Fibroblast of mammary gland (primary cell): ENCODE measurements at regions not wholly inside any gene's neighbourhood (a gene's known extent, or its start where the extent isn't known, plus 50 kb on each side); places are given as distances from the start of the nearest gene placed in this dataset.
"Not testable (repeated sequence)": the region's sequence is repeated elsewhere in the genome, so short reads cannot be mapped to it uniquely, and the experiment has no call there.

ENCODE experiments used
- DNase-seq: peaks from one replicate; pipeline ENCODE4 v3.0.0-alpha.2; 2010; ENCODE audit warnings: low read depth
- H3K4me3 ChIP-seq: 2 replicates; pipeline ENCODE4 v1.5.1; 2011; ENCODE audit warnings: low read depth, mild to moderate bottlenecking, low read length, moderate library complexity; ENCODE audit not compliant: control insufficient read depth
- CTCF ChIP-seq: conservative IDR thresholded peaks from 2 replicates; pipeline ENCODE4 v1.5.1; 2011; ENCODE audit warnings: low read depth, low read length, inconsistent platforms; ENCODE audit not compliant: control insufficient read depth, insufficient read depth

- peak; percentile 25 for DNase-seq
- no peak for TF ChIP-seq CTCF
- H3K4me3 ChIP-seq: no peak overlapping the region
Observed at GRCh38 chr7:69204943-69205342, 393.3 kb upstream of the AUTS2 start.

- H3K4me3 ChIP-seq: no peak overlapping the region
- no peak for TF ChIP-seq CTCF
- no peak for DNase-seq
Observed at GRCh38 chr7:69205581-69205980, 392.7 kb upstream of the AUTS2 start.

GRCh38 chr7:69208276-69208675 is 390.0 kb upstream of the AUTS2 start:
- H3K4me3 ChIP-seq: no peak overlapping the region
- no peak for TF ChIP-seq CTCF
- no peak for DNase-seq

GRCh38 chr7:69208848-69209247 is 389.4 kb upstream of the AUTS2 start:
- no peak for TF ChIP-seq CTCF
- no peak for DNase-seq
- no peak overlapping the region for H3K4me3 ChIP-seq

GRCh38 chr7:69211336-69211735 is 386.9 kb upstream of the AUTS2 start:
- H3K4me3 ChIP-seq: no peak overlapping the region
- no peak for DNase-seq
- TF ChIP-seq CTCF: no peak

- no peak for DNase-seq
- TF ChIP-seq CTCF: no peak
- no peak overlapping the region for H3K4me3 ChIP-seq
Observed at GRCh38 chr7:69211739-69212138, 386.5 kb upstream of the AUTS2 start.

GRCh38 chr7:69213878-69214277 is 384.4 kb upstream of the AUTS2 start:
- no peak for DNase-seq
- H3K4me3 ChIP-seq: no peak overlapping the region
- TF ChIP-seq CTCF: no peak

GRCh38 chr7:69215516-69215915 is 382.8 kb upstream of the AUTS2 start:
- H3K4me3 ChIP-seq, DNase-seq: not testable (repeated sequence)
